ENCODE measurements at regions not wholly inside any gene's neighbourhood (a gene's known extent, or its start where the extent isn't known, plus 50 kb on each side); places are given as distances from the start of the nearest gene placed in this dataset.

- TF ChIP-seq POLR2A (IDR thresholded peaks at IDR 0.05; ENCODE audit: low read depth, low read length) (no peak), POLR2AphosphoS5 (IDR thresholded peaks at IDR 0.05; ENCODE audit: low read depth, low read length) (no peak), TAF1 (IDR thresholded peaks at IDR 0.05; ENCODE audit: borderline replicate concordance, low read depth, low read length) (no peak)
These were observed 271.7 kb downstream of the ANKRD7 start for GRCh38 chr7:118496138-118496644.

Measured in GM12892 (cell line).